Medulla oblongata (tissue), 1 donor: ENCODE measurements at regions not wholly inside any gene's neighbourhood (a gene's known extent, or its start where the extent isn't known, plus 50 kb on each side); places are given as distances from the start of the nearest gene placed in this dataset.
"Not testable (repeated sequence)": the region's sequence is repeated elsewhere in the genome, so short reads cannot be mapped to it uniquely, and the experiment has no call there.

ENCODE experiments used
- DNase-seq: peaks from one replicate; pipeline ENCODE4 v3.0.0-alpha.2; 2015; ENCODE audit errors: extremely low spot score

- no peak for DNase-seq
These were observed 529.0 kb upstream of the CDH5 start for GRCh38 chr16:65837464-65837863.

- no peak for DNase-seq
These were observed 531.8 kb upstream of the CDH5 start for GRCh38 chr16:65834688-65835087.

- no peak for DNase-seq
These were observed 533.2 kb upstream of the CDH5 start for GRCh38 chr16:65833171-65833871.

GRCh38 chr16:65832679-65833078, 533.8 kb upstream of the CDH5 start:
- no peak for DNase-seq

- DNase-seq = no peak
These were observed 534.4 kb upstream of the CDH5 start for GRCh38 chr16:65831903-65832666.

GRCh38 chr16:65829076-65829475, 537.4 kb upstream of the CDH5 start:
- no peak for DNase-seq

- DNase-seq = no peak
These were observed 538.2 kb upstream of the CDH5 start for GRCh38 chr16:65828296-65828695.

GRCh38 chr16:65827231-65827630, 539.3 kb upstream of the CDH5 start:
- DNase-seq = no peak

- DNase-seq = no peak
These were observed 541.2 kb upstream of the CDH5 start for GRCh38 chr16:65825191-65825856.

- no peak for DNase-seq
These were observed 544.3 kb upstream of the CDH5 start for GRCh38 chr16:65822148-65822547.

- no peak for DNase-seq
These were observed 547.2 kb upstream of the CDH5 start for GRCh38 chr16:65819136-65819898.

- DNase-seq = no peak
These were observed 548.7 kb upstream of the CDH5 start for GRCh38 chr16:65817799-65818198.

- no peak for DNase-seq
These were observed 549.4 kb upstream of the CDH5 start for GRCh38 chr16:65817066-65817465.

- DNase-seq = no peak
These were observed 549.9 kb upstream of the CDH5 start for GRCh38 chr16:65816556-65816955.

- no peak for DNase-seq
These were observed 550.8 kb upstream of the CDH5 start for GRCh38 chr16:65815707-65816106.

GRCh38 chr16:65813879-65814278, 552.6 kb upstream of the CDH5 start:
- DNase-seq = not testable (repeated sequence)

- no peak for DNase-seq
These were observed 556.9 kb upstream of the CDH5 start for GRCh38 chr16:65809627-65810026.

- DNase-seq = no peak
These were observed 557.7 kb upstream of the CDH5 start for GRCh38 chr16:65808790-65809189.

GRCh38 chr16:65807858-65808257, 558.6 kb upstream of the CDH5 start:
- DNase-seq = no peak

GRCh38 chr16:65805704-65806103, 560.8 kb upstream of the CDH5 start:
- DNase-seq = not testable (repeated sequence)

GRCh38 chr16:65796481-65796880, 570.0 kb upstream of the CDH5 start:
- DNase-seq = no peak

- no peak for DNase-seq
These were observed 571.5 kb upstream of the CDH5 start for GRCh38 chr16:65794973-65795372.
